ENCODE measurements at regions not wholly inside any gene's neighbourhood (a gene's known extent, or its start where the extent isn't known, plus 50 kb on each side); places are given as distances from the start of the nearest gene placed in this dataset.

GRCh38 chr4:38581426-38582106 is 82.4 kb upstream of the KLF3 start:
- DNase-seq (no peak), ATAC-seq (peak in 1 of 4 donors; percentile 30)
- no peaks in the 10 kb centered on the region for H3K36me3 ChIP-seq
- intact Hi-C loops (cut with DNase I) = no loop called here
- H3K4me1 ChIP-seq = no peaks in the 10 kb centered on the region
- H3K27me3 ChIP-seq = no peaks in the 10 kb centered on the region
- H3K9me3 ChIP-seq = no peaks in the 10 kb centered on the region
- 62% methylated on average over 6 of the region's 6 CpGs for WGBS (ENCODE audit: insufficient coverage, low coverage, low lambda C conversion rate, missing lambda C conversion rate)
- TF ChIP-seq POLR2A (IDR thresholded peaks at IDR 0.05) (no peak), CTCF (IDR thresholded peaks at IDR 0.05) (no peak)
- no peak overlapping the region for H3K27ac ChIP-seq
- H3K4me3 ChIP-seq = no peak overlapping the region

DNA sequence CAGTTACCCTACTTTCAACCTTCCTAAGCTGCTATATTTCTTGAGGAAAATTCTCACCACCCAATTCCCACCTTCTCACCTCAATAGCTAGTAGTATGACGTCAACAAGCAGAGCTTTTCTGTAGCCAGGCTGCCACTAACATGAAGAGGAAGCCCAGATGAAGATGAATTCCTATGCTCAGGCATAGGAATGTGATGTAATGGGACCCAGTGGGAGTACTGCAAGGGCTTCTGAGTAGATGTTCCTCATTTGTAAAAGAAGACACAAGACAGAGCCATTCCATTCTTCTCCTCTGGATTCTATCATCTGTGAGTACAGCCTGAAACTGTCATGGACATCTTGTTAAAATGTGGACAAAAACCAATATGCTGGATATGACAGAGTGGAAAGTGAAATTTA is 81.6 kb upstream of the KLF3 start:
- H3K36me3 ChIP-seq = no peaks in the 10 kb centered on the region
- TF ChIP-seq CTCF (IDR thresholded peaks at IDR 0.05) (no peak), POLR2A (IDR thresholded peaks at IDR 0.05) (no peak)
- H3K4me1 ChIP-seq = no peaks in the 10 kb centered on the region
- DNase-seq = no peak
- intact Hi-C loops (cut with DNase I) = no loop called here
- 70% methylated on average over 1 of the region's 1 CpG for WGBS (ENCODE audit: insufficient coverage, low coverage, low lambda C conversion rate, missing lambda C conversion rate)
- no peaks in the 10 kb centered on the region for H3K27me3 ChIP-seq
- H3K27ac ChIP-seq = no peak overlapping the region
- peak in 3 of 4 donors; percentile 25 to 50 (median 30) for ATAC-seq
- no peaks in the 10 kb centered on the region for H3K9me3 ChIP-seq
- no peak overlapping the region for H3K4me3 ChIP-seq

- ATAC-seq = peak in 2 of 4 donors; percentile 17 to 32
- no peak for DNase-seq
- Histone ChIP-seq H3K27ac (no peak overlapping the region), H3K4me1 (no peaks in the 10 kb centered on the region), H3K9me3 (no peaks in the 10 kb centered on the region), H3K4me3 (no peak overlapping the region), H3K27me3 (no peaks in the 10 kb centered on the region), H3K36me3 (no peaks in the 10 kb centered on the region)
- intact Hi-C loops (cut with DNase I) = no loop called here
- TF ChIP-seq POLR2A (IDR thresholded peaks at IDR 0.05) (no peak), CTCF (IDR thresholded peaks at IDR 0.05) (no peak)
- 78% methylated on average over 3 of the region's 3 CpGs for WGBS (ENCODE audit: insufficient coverage, low coverage, low lambda C conversion rate, missing lambda C conversion rate)
Observed at GRCh38 chr4:38582889-38583470, 81.0 kb upstream of the KLF3 start.

GRCh38 chr4:38585871-38586270 is 78.1 kb upstream of the KLF3 start:
- DNase-seq (no peak), ATAC-seq (no peak)
- no peaks in the 10 kb centered on the region for H3K9me3 ChIP-seq
- WGBS (ENCODE audit: insufficient coverage, low coverage, low lambda C conversion rate, missing lambda C conversion rate) = 50% methylated on average over 1 of the region's 1 CpG
- no peaks in the 10 kb centered on the region for H3K4me1 ChIP-seq
- intact Hi-C loops (cut with DNase I) = no loop called here
- H3K27me3 ChIP-seq = no peaks in the 10 kb centered on the region
- H3K36me3 ChIP-seq = no peaks in the 10 kb centered on the region
- TF ChIP-seq CTCF (IDR thresholded peaks at IDR 0.05) (no peak), POLR2A (IDR thresholded peaks at IDR 0.05) (no peak)
- H3K27ac ChIP-seq = no peak overlapping the region
- H3K4me3 ChIP-seq = no peak overlapping the region

Measured in right lobe of liver (tissue), 6 donors.